Cardiac septum (tissue), 1 donor: ENCODE measurements at regions not wholly inside any gene's neighbourhood (a gene's known extent, or its start where the extent isn't known, plus 50 kb on each side); places are given as distances from the start of the nearest gene placed in this dataset.

Experiments used
- DNase-seq: peaks from one replicate; pipeline ENCODE4 v3.0.0-alpha.2; 2020; ENCODE audit warnings: low spot score
- intact Hi-C: fragments of 100-400 bp; cut with DNase I; formaldehyde crosslinking; loops from one replicate; pipeline ENCODE4 v1.14.0; 2022
- donor health status: DM: no; HTN: no; CAD: no.

DNA sequence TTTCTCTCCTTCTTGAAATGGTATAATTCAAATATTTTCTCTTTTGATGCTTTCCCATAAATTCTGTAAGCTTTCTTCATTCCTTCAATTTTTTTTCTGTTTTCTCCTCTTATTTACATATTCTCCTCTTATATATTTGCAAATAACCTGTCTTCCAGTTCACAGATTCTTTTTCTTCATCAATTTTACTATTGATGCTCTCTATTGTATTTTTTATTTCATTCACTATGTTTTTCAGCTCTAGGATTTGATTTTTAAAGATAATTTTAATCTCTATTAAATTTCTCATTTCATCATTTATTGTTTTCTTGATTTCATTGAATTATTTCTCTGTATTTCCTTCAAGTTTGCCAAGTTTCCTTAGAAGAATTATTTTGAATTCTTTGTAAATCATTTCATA is 54.0 kb upstream of the PRPS1L1 start:
- DNase-seq: no peak
- intact Hi-C loops: loop anchor here (10.0 kb wide), 1 partner anchor 213 kb away; no protein-coding TSS in a partner anchor

DNA sequence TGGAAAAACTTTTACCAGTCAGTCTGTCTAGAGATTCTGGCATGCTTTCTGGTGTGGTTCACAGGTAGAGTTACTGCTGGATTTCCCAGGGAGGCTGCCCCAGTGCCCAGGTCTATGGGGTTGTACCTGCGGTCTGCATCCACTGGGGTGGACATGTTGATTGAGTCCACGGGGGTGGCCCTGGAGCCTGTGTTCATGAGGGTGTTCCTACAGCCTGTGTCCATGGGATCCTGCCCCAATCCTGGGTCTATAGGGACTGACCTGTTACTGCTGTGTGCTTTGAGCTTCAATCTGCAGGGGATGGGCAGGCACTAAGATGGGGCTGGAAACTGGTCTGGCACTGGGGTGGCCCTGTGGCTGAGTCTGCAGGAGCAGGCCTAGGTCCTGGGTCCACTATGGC is 54.5 kb upstream of the PRPS1L1 start:
- no peak for DNase-seq
- intact Hi-C loops: loop anchor here (10.0 kb wide), 1 partner anchor 213 kb away; no protein-coding TSS in a partner anchor

DNA sequence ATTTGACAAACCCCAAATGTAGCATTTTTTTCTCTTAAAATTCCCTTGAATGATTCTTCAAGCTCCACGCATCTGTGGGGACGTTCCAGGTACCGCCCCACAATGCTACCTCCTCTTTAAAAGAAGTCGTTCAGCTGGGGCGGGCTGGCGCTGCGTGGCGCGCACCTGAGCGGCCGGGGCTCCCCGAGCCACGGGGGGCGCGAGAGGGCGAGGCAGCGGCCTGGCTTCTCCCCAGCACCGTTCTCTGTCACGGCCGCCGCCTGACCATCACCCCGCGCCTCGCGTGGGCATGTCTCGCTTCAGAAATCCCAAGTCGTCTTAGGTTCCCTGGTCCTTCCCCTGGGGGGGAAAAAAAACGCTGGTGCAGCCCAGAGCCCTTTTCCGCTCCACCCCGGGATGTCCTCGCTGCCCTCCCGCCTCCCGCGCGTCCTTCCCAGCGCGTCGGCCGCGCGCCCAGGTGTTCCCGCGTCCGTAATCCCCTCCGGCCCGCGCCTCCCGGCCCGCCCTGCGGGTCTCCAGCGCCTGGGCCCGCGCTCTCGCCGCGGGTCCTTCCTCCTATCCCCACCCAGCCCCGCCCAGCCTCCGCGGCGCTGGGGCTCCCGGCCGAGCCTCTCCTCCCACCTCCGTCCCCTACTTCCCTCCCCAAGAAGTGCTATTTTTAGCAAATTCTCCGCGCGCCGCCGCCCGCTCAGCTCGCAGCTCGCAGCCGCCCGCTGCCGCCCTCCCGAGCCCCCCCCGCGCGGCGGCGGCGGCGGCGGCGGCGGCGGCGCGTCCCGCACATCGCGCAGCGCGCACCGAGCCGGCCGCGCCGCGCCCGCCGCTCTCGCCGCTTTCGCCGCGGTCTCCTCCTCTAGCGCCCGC is 58.7 kb upstream of the PRPS1L1 start:
- DNase-seq: peak; percentile 79
- intact Hi-C loops: loop anchor here (10.0 kb wide), 1 partner anchor 208 kb away; no protein-coding TSS in a partner anchor

DNA sequence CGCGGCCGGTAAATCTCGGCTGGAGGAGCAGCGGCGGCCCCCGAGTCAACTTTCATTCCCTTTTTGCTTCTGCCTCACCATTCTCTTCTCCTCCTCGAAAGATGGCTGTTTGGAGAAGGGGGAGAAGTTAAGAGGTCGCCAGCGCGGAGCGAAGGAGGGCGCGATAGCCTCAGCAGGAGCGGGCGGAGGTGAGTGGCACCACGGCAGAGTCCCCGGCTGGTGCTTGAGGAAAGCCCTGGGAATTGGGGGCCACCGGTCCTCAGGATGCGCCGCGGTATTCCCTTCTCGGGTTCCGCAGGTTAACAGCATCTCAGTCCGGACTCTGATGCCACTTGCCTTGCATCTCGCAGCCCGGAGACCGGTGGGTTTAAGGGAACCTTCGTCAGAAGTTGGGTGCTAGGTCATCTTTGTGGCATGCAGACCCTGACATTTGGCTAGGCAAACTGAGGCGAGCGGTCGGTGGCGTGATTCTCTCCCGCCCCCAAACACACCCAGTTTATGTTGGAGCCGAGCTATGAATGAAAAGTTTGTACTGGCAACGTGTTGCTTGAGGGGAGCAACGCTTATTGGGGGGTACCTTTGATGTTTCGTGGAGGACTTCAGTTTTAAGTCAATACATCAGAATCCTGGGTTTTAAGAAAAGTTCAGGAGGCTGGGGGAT is 59.5 kb upstream of the PRPS1L1 start:
- intact Hi-C loops: loop anchor here (10.0 kb wide), 1 partner anchor 208 kb away; no protein-coding TSS in a partner anchor
- DNase-seq: no peak

DNA sequence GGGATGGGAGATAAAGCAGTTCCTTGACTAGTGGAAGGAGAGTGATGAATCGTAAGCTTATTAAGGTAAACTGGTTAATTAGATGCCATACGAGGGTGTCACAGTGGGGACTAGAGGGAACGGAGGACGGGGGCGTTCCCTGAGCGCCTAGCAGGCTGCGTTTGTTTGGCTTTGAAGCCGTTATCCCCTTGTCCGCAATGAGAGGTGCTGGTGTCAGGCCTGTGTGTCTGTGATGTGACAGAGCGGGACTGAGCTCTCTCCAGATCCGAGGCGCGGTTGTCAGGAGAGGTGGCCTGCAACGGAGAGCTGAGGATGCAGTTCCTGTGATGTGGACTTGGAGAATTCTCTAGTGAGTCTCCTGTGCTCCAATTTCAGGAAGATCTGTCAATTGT is 60.0 kb upstream of the PRPS1L1 start:
- DNase-seq: no peak
- intact Hi-C loops: loop anchor here (10.0 kb wide), 1 partner anchor 207 kb away; no protein-coding TSS in a partner anchor

DNA sequence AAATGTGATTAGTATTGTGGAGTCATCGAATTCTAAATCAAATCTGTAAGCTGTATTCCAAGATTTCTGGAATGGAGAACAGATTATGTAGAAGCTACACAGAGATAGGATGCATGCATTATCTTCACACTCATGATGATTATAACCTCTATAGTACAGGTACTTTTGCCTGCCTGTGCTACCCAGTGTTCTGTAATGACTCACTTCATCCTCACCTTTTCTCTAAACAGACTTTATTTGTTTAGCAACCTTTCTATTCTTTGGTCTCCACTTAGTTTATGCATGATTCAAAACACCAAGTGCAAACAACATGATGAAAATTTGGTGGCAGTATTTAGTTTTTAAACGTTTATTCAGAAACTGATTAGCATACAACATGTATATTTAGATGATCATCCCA is 68.4 kb upstream of the PRPS1L1 start:
- DNase-seq: no peak
- intact Hi-C loops: no loop called here

DNA sequence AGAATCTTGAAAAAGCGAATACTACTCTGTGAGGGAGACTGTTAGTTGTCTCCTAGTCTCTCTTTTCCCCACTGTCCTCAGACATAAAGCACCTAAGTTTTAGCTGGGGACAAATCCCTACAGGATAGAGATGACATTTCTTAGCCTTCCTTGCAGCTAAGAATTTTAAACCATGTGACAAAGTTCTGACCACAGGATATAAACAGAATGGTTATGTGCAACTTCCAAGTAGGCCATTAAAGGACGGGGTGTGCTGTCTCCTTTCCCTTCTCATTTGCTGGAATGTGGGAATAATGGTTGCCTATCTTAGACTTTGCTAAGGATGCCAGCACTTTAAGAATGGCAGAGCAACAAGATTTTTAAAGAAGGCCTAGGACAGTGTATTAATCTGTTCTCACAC is 74.9 kb upstream of the PRPS1L1 start:
- no peak for DNase-seq
- intact Hi-C loops: no loop called here

DNA sequence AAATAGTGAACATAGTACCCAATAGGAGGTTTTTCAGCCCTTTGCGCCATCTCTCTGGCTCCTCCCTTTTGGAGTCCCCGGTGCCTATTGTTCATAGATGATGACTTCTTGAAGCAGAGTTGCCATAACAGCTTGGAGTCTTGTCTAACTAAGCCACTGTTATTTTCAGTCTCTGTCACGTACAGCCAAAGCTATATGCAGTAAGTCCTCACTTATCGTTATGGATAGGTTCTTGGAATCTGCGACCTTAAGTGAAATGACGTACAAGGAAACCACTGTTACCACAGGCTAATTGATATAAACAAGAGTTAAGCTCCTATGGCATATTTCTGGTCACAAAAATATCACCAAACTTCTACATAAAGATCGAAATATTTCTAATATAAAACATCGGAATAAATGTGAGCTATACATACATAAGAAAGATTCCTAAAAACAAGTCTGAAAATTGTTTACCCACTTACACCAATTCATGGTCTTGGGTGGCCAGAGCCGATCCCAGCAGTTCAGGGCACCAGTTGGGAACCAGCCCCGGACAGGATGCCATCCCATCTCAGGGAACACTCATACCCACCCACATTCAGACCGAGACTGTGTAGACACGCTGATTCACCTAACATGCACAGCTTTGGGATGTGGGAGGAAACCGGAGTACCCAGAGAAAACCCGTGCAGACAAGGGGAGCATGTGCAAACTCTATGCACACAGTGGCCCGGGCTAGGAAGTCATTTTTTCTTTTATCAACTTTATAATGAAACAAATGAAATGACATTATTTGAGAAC is 76.0 kb upstream of the PRPS1L1 start:
- no peak for DNase-seq
- intact Hi-C loops: no loop called here

DNA sequence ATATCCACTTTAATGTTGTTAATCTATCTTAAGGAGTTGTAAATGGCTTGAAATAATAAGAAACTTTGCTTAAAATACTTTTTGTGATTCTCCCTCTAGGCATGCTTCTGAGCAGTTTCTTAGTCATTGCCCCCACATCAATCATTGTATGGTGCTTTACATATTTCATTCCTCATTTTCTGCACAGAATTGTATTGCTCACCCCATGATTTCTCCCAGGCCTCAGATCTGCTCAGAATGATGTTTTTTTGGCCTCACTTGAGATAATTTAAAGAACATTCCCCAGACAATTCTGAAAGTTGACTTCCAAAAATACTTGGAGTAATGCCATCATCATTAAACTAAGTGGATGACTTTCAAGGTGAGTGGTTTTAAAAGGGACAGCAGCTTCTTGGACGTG is 82.1 kb upstream of the PRPS1L1 start:
- intact Hi-C loops: no loop called here
- no peak for DNase-seq

DNA sequence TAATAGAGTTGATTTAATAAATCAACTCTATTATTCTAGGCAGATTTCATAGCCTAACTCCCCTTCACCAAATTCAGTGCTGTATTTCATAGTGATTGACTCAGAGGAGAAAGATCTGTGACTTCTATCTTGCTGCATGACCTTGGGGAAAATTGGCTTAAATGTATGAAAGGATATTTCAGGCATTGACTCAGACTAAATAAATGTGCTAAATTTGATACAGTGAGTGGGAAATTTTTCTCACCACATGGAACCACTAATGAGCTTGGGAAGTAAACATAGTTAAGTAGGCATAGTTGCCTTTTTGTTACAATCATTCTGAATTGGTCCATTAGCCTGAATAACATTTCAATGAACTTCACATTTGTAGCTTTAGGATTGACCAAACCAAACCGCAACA is 89.0 kb upstream of the PRPS1L1 start:
- intact Hi-C loops: no loop called here
- DNase-seq: no peak

DNA sequence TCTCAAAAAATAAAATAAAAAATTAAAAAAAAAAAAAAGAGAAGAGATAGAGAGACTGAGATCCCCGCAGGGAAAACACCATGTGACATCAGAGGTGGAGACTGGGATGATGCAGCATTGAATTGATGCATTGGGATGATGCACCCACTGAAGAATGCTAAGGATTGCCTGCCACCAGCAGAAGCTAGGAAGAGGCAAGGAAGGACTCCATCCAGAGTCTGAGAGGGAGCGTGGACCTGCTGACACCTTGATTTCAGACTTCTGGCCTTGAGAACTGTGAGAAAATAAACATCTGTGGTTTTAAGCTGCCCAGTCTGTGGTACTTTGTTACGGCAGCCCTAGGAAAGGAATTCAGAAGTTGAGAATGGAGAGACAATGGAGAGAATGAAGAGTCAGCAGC is 89.8 kb upstream of the PRPS1L1 start:
- DNase-seq: no peak
- intact Hi-C loops: no loop called here

DNA sequence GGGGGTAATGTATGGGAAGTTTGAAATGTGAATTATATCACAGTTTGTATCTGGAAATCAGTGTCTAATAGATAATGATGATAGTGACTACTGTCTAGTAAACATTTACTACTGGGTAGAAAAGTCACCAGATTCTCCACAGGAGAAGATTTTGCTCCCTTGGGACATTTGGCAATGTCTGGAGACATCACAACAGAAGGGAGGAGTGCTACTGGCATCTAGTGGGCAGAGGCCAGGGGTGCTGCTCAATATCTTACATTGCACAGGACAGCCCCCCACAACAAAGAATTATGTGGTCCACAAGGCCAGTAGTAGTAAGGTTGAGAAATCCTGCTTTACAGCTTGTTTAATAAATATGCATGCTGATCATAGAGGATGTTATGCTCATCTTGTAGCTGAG is 92.3 kb upstream of the PRPS1L1 start:
- no peak for DNase-seq
- intact Hi-C loops: no loop called here

DNA sequence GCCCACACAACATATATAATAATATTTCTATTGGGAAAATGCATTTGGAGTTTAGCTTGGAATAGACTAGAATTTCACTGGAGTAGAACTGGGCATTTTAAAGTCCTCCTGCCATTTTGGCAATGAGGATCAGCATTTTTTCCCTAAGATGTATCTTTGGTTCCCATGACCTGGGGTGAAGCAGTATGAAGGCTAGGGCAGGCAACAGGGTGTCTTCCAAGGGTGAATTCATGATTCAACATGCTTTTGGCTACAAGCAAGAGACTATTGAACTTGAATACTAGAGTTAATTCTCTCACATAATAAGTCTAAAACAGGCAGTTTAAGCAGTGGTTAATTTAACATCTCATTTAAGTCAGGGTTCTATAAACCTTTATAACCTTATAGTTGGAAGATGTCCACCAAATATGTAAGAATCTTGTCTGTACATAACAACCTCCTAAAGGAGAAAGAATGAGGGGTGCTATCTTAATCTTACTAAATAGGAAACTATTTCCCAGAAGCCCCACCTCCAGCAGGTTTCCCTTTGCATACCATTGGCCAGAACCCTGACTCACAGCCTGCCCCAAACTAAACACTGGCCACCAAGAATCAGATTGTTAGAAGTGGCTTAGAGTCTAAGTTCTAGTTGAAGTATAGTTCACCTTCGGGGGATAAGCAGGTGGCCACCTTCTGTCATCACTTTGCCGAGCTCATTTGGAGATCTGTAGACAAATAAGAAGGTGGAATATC is 96.0 kb upstream of the PRPS1L1 start:
- DNase-seq: no peak
- intact Hi-C loops: no loop called here

DNA sequence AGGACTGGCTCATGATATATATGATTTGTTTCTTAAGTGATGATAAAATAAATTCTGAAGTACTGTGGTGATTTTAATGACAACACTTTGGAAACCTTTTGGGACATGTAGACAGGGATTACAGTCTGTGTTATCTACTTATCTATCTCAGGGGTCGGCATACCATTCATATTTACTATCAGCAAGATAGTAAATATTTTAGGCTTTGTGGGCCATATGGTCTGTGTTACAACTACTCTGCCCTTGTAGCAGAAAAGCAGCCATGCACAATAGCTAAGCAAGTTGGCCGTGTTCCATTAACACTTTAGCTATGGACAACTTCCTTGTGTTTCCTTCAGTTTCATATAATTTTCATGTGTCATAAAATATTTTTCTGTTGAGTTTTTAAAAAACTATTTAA is 97.8 kb upstream of the PRPS1L1 start:
- DNase-seq: no peak
- intact Hi-C loops: no loop called here

DNA sequence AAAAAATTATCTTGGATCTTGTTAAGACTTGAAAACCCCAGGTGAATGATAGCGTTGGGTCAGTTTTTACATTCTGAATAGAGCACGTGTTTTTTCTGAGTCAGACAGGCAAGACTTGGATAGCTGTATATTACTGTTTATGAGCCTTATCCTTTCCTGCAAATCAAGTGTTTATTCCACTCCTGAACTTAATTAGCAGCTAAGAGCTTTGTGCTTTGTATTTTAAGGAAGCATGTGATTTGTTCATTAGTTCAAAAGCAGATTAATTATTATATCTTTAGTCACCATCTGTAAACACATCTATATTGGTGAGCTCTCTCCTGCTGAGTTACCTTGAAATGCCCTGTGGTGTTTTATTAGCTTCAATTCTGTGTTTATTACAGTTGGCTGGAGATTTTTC is 98.6 kb upstream of the PRPS1L1 start:
- no peak for DNase-seq
- intact Hi-C loops: no loop called here

DNA sequence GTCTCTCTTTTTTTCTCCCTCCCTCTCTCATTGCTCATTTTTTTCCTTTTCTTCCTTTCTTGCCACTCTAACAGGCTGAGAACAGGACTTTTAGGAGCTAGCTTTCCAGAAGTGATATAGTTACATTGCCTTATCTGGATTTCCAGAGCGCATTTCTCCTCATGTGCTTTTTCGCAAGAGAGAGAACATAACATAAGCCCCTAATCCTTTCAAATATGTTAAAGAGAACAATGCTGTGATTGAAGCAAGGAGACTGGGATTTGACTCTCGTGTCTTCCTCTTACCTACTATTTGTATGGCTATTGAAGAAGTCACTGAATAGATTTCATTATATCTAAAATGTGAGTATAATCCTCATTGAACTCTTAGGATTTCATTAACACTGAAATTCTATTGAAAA is 101.2 kb upstream of the PRPS1L1 start:
- intact Hi-C loops: no loop called here

DNA sequence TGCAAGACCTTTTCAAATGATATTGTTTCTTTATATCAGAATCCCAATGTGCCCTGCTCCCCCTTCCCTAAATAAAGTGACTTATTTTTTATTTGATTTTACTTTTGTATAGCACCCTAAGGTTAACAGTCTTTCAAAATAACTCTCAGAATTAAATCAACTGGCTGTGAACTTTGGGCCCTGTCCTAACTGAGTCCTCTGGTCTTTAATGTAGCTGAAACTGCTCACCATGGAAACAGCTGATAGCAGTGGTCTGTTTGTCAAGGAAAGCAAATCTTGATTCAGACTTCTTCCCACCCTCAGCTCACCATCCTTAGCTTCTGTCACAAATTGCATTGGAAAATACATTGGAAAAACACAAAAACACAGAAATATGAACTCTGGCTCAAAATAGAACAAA is 105.2 kb upstream of the PRPS1L1 start:
- intact Hi-C loops: no loop called here
- no peak for DNase-seq

More for the DNA sequence above, 101.2 kb upstream of the PRPS1L1 start:
- no peak for DNase-seq

DNA sequence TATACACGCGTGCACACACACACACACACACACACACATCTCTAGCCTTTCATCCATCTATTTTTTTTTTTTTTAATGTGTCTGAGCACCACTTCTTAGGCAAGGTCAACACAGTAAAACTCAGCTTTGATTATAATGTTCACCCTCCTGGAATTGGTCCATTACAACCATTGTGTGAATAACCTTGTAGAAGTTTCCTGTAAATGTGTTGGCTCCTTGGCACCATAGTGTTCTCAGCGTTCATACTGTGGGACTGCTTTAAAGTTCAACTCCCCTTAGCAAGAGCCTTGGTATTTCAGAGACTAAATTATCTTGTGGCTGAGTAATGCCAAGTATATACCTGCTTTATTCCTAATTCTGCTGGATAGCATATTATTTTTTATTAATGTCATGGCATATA is 106.3 kb upstream of the PRPS1L1 start:
- no peak for DNase-seq
- intact Hi-C loops: no loop called here

DNA sequence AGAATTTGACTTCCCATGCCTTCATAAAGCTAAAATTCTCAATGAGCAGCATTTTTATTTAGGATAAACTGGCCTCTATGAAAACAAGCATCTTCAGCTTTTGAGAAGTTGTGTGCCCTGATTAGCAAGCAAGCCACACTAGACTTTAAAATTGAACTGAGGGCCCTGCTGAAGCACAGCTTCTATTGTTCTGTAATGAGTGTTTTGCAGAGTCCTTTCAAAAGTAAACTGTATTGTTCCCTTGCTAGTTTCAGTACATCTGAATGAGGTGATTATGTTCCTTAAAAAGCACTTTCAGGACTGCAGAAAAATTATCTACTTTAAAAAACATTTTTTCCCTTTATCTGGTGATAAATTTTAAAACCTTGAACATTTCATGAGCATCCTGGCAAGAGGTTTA is 113.3 kb upstream of the PRPS1L1 start:
- intact Hi-C loops: no loop called here
- no peak for DNase-seq

DNA sequence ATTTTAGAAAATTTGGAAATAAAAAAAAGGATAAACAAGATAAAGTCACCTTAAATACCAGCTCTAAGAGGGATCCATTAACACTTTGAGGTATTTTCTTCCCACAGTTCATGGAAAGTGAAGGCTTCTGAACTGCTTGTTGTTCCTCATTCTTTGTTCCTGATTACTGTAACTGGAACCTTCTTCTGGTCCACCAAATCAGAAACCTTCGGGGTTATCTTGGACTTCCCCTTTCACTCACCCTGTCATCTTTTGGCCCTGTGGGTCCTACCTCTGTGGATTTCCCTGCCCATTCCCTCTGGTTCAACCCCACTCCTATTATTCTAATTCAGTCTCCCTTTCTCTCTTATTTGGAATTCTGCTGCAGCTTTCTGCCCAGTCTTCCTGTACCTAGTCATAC is 116.5 kb upstream of the PRPS1L1 start:
- intact Hi-C loops: no loop called here
- DNase-seq: no peak
